GM11168 (cell line): ENCODE measurements at regions not wholly inside any gene's neighbourhood (a gene's known extent, or its start where the extent isn't known, plus 50 kb on each side); places are given as distances from the start of the nearest gene placed in this dataset.

ENCODE experiments used
- in situ Hi-C: fragments of 300-500 bp; cut with MboI; formaldehyde crosslinking; loops from one replicate; pipeline ENCODE4 v1.12.0; 2022; ENCODE audit warnings: low sequenced_read_pairs; ENCODE audit not compliant: unreplicated experiment

DNA sequence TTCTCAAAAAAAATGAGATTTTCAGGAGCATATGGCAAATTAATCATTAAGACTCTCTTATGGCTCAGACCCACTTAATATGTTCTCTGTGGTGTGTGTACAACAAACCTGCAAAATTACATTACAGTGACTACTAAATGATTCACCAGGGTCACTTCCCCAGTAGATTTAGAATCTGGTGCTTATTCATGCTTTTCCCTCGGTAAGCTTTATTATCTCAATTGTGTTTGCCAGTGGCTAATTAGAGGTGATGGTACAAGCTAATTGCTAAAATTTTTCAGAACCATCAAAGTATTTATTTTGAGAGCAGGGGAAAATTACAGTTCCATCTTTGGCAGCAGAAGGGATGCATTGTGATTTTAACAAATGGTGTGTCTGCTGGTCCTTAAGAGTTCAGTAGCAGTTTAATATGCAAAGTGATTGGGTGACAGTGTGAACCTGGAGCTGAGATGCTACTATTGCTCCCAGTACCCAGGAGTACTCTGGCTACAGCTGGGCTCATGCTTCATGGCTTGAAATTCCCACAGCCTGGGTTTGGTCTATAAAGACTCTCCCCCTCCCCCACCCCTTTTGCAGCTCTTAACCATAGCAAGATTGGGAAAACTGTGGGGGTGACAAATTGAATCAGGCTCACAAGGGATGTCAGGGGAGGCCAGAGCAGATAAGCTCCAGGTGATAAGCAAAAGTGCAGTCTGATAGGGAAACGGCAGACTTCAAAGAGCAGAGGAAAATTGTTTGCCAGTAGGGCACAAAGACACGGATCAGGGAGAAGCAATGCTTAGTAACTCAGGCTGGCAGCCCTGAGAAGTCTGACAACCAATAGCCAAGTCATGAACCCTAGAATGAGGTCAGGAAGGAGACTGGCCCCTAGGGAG, 92.8 kb upstream of the RAD23B start:
- in situ Hi-C loops: no loop called here

DNA sequence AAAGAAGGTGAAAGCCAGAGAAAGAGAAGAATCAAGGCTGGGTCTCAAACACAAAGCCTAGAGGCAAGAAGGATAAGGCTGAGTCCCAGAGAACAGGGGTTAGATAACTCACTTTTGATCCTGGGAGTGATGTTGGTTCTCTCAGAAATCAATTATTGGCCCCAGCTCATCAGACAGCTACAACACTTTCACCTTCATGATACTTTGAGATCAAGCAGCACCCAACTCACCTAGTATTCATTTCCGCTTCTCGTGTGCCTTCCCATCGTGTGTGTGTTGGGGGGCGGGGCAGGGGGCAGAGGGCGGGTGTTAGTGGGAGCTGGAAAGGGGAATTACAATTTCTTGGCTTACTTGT, 92.2 kb upstream of the RAD23B start:
- in situ Hi-C loops: no loop called here

DNA sequence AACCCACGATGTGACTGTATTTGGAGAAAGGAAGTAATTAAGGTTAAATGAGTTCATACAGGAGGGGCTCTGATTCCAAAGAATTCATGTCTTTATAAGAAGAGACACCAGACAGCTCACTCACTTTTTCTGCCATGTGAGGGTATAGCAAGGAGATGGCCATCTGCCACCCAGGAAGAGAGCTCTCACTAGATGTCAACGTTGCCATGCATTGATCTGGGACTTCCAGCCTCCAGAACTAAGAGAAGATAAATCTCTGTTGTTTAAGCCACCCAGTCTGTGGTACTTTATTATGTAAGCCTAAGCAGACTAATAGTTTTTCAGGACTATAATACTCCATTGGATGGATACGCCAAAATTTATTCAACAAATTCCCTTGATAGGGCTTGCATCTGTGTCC, 89.8 kb upstream of the RAD23B start:
- in situ Hi-C loops: no loop called here

DNA sequence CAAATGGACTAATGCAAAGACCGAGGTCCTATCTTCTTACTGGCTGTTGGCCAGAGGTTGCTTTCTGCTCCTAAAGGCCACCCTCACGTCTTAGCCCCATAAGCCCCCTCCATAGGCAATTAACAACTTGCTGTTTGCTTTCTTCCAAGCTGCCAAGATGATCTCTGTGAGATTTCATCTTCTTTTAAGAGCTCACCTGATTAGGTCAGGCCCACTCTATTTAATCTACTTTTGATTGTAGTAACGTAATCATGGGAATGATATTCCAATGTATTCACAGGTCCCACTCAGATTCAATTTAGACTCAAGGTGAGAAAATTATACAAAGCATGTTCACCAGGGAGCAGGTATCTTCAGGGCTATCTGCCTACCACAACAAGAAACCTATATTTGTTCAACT, 84.4 kb upstream of the RAD23B start:
- in situ Hi-C loops: no loop called here

DNA sequence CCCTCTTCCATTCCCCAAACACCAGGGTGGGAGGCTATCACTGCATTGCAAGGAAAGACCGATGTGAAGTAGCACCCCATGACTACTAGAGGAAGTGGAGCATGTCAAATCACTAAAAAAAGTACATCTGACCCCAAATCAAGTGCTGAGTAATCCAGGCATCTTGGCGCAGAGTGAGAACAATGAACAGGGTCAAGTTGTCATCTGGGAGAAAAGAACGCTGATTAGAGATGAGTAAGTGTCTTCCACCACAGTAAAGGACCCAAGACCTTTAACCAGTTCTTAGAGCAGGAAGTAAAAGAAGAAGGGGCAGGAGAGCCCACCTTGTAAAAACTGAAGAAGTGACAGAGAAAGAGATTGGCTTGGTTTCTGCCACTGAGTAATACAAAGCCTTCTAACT, 75.0 kb upstream of the RAD23B start:
- in situ Hi-C loops: no loop called here

DNA sequence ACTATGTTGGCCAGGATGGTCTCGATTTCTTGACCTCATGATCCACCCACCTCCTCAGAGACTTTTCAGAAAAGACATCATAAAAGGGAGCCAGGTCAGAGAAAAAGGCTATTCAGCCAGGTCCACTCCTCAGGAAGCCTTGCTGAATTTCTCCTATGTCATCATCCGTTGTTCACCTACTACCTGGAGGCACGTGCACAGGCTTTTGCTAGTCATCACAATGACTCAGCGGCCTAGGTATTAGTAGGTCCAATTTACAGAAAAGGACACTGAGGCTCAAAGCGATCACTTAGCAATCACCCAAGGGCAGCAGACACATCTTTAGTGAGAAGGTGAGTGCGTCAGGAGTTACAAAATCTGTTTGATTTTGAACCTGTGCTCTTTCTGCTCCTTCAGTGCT, 72.3 kb upstream of the RAD23B start:
- in situ Hi-C loops: no loop called here

DNA sequence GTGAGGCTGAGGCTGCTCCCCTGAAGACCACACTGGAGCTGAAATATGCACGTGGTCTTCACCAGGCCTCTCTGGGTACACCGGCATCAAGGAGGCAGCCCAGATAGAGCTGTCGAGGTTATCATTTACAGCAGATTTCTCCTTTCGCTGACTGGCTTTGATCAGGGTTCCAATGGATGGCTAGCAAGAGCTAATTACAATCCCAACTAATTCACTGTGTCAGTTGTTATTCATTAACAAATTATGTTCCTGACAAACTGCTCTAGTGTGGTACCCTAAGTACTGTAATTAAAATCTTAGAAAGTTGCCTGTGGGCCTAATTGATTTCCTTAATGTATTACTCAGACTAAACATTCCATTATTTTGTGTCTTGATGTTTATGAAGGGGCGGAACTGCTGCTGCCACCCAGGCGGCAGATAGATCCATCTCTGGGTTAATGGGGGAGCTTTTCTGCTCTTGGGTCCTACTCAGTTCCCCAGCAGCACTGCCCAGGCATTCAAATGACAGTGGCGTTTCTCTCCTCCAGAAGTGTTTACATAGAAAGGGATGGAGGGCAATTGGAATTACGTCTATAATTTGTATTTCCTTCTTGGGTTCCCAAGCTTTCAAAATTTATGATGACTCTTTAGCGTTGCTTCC, 71.7 kb upstream of the RAD23B start:
- in situ Hi-C loops: no loop called here

DNA sequence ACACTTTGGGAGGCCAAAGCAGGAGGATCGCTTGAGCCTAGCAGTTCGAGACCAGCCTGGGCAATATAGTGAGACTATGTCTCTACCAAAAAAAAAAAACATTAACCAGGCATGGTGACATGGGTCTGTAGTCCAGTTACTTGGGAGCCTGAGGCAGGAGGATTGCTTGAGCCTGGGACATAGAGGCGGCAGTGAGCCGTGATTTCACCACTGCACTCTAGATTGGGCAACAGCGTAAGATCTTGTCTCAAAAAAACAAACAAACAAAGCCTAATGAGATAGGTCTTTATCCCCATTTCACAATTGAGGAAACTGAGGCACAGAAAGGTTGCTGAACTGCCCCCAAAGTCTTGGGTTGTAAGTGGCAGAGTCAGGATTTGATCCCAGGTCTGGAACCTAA, 70.5 kb upstream of the RAD23B start:
- in situ Hi-C loops: no loop called here

DNA sequence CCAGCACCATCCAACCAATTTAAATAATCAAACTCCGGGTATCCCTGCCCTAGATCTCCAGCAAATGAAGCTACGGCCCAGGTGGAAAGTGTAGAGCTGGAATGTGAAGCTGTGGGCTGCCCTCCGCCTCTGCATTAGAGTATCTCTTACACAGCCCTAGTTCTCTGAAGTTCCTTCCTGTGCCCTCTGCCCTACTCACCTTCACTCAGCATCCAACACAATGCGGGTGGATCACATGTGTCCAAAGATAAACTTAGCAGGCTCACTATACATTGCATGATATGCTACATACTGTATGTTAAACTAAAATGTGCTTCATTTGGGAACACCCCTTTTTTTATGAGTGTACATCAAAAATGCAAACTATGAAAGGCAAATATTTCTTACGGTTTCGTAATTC, 70.0 kb upstream of the RAD23B start:
- in situ Hi-C loops: no loop called here

DNA sequence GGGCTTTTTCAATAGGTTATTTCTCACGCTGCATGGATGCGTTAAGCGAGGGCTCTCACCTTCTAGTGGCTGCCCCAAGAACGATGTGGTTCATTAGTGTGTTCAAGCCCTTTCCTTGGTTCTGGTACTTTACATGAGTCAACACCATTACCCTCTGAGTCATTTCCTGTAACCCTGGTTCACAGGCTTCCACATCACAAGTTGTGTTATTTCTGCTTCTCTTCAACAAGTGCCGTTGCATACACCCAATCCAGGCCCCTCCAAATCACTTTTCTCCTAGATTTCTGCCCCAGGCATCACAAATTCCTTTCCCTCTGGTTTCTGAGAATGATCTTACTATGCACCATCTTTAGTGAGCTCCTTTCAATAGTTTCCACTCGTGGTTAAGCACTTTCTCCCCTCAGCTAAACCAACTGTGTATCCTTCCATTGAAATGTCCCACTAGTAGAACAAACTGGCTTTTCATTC, 69.5 kb upstream of the RAD23B start:
- in situ Hi-C loops: no loop called here

DNA sequence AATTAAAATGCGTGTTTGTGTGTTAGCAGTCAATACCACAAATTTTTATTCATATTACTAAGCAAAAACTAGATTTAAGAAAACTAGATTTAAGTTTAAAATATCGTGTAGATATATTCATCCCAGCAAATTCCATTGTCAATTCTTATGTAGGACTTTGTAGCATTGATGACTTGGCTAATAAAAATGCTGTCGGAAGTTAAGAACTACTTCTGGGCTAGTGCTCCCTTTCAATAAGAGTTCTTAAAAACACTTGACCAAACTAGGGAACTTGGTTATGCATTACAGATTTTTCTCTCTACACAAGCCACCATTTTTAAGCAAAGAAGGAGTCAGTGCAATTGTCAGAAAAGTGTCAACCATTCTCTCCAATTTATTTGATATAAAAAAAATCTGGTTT, 68.7 kb upstream of the RAD23B start:
- in situ Hi-C loops: no loop called here

DNA sequence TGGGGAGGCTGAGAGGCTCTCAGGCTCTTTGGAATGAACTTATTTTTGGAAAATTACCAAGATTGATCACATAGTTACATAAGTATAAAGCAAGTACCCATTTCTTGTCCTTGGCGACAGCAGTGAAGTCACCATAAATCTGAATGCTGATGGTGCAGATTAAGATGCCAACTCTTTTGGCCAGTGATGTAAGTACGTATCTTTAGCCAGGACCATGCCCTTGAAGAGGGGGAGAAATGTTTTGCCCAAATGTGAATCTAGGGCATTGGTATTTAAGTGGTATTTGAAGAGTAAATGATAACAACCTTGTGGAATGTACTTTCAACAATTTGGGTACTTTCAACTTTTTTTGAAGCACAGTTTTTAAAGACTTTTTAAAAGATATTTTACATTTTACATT, 68.2 kb upstream of the RAD23B start:
- in situ Hi-C loops: no loop called here

DNA sequence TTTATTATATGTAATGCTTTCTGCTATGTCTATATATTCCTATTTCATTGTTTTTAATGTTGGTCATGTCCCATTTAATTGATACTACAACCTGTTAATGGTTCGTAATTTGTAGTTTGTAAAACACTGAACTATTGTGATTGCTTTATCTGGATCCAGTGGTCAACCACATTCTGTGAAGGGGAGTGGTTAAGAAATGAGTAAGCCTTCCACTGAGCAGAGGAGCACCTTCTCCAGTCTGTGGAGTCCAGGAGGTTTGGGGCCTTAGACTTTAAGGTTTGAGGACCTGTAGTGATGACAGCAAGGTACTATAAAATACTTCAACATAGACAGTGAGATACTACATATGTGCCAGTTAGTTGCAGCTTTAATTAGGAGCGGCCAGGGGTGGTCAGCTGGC, 67.7 kb upstream of the RAD23B start:
- in situ Hi-C loops: no loop called here

DNA sequence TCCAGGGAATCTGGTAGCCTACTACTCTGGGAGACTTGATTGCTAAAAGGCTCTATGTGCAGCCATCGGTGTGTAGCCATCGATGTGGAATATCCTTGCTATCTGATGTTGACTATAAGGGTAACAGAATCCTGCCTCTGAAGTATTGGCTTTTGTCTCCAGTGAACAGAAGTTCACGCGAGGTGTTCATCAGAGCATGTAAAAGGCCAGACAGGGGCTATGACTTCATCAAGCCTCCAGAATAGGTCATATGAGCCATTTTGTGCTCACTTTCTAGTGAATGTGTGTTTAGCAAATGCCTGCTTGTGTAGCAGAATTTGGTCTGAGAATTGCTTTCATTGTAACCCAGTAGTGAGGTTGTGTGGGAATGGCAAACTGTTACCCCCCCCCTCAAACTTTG, 66.8 kb upstream of the RAD23B start:
- in situ Hi-C loops: no loop called here

DNA sequence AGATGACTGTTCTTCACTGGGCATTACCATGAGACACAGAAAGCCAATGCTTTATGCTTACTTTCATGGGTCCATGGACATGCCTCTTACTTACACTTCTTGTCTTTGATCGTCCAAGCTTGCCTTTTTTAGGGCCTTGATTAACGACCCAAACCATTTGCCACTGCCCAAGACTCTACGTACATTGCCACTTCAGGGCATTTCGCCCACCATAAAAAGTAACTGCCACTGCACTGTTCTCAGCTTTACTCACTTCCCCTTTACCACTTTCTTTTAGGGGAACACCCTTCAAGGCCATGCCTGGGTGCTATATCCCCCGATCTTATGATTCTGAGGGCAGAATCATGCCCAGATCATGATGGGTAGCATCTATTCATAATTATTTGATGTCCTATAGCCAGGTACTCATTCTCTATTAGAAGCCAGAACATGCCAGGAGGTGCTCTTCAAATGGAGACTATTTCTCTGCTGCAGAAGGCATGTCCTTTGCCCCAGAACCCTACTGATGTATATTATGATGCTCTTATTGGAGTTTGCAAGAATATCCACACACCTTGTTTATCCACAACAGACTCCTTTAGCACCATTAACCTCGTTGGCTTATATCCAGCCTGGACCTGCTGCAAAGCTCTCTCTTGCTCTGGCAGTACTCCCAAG, 64.1 kb upstream of the RAD23B start:
- in situ Hi-C loops: no loop called here

DNA sequence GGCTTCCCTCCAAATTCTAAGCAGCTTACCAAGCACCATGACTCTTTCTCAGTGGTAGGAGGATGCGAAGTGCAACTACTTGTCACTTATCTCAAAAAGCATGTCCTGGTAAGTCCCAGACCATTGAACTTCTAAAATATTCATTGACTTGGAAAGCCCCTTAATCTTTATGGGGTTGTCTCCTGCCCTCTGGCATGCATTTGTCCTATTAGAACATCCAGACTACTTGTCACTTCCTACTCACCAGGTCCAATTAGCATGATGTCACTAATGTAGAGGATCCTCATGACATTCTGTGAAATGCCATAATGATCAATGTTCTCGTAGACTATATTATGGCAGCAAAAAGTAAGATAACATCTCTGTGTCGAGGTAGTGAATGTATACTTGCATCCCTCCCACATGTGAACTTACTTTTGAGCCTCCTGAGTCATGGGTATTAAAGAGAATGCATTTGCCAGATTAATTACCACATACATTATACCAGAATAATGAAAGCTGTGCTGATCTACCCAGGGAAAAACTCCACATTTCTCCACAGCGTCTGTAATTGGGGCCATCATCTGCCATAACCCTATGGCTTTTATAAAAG, 63.5 kb upstream of the RAD23B start:
- in situ Hi-C loops: no loop called here

DNA sequence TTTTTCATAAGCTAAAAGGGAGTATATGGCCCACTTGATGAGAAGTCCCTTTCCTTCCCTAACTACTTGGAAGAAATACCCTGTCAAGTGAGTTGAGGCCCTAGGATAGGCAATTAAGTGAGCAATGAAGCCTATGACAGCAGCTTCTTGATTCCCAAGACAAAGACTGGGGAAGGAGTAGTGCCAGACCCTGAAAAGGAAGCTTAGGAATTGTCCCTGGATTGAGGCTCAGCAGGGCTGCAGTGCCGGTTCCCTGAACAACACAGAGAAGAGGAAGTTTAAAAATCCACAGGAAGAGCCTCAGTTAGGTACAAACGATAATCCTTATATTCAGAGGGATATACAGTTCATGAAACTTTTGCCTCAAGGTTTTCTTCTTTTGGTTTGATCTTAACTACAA, 61.8 kb upstream of the RAD23B start:
- in situ Hi-C loops: no loop called here

DNA sequence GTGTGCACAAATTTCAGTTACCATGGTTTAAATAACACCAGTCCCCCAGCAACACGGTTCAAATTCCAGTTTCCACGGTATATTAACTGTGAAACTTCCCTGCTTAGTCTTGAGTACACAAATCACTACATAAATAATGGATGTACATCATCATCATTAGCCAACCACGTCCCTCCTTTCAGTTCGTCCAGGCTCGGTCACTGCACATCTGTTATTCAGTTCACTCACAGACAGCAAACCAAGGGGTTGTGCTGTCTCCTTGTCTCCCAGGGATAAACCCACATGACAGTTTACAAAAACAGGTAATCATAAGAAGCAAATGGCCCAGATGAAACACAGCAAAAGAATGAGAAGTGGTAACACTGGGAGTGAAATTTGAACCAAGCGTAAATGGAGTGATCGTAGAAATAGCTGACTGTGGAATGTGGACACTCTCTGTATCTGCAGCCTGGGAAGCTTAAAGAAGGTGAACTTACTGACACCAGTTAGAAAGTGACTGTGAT, 61.0 kb upstream of the RAD23B start:
- in situ Hi-C loops: no loop called here

DNA sequence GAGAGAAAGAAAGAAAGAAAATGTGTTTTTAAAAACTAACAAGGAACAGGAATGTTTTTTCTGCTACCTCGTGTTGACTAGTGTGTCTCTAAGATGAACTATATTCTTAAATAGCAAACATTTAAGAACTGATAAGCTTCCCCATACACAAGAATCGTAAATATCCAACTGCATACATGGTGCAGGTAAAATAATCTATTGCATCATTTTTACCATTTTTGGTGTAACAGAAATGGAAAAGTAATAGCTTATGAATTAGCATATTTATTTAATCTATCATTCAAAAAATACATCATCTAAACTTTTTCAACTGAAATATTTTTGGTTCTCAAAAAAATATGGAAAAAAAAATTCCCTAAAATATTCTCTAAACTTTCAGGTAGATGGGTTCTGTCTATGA, 59.7 kb upstream of the RAD23B start:
- in situ Hi-C loops: no loop called here

DNA sequence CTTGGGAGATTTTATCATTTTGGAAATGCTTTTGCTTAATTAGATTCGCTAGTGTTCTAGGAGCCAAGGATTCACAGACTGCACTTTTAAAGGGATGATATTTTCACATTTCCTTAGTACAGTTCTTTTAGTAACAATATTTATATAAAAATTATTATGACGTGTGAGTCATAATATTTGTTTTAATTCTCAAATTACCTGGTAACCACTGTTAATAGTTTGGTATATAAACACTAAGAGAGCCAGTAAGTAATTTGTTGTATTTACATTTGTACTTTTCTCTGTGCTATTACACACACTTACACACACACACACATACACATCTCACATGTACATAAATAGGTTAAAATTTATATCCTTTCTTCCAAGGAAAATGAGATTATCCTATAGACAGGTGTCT, 58.8 kb upstream of the RAD23B start:
- in situ Hi-C loops: no loop called here

DNA sequence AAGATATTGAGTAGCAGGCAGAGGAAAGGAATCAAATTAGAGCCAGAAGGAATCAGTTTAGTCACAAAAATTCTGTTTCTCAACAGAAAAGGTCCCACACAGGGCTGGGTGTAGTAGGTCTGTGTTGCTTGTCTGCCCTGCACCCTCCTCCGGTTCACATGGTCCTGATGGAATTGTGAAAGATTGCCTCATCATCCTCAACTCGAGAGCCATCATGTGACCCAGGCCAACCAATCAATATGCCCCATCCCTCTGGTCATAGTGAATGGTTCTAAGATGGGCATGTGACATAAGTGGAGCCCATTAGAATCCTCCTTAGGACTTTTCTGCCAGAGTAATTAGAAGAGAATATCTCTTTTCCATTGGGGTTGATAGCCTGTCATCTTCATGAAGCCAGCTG, 56.7 kb upstream of the RAD23B start:
- in situ Hi-C loops: no loop called here
